WERI-Rb-1 (cell line): ENCODE measurements at regions not wholly inside any gene's neighbourhood (a gene's known extent, or its start where the extent isn't known, plus 50 kb on each side); places are given as distances from the start of the nearest gene placed in this dataset.
A peak's percentile ranks its signal among the peaks of the same experiment; 100 is the strongest.
"Not testable (repeated sequence)": the region's sequence is repeated elsewhere in the genome, so short reads cannot be mapped to it uniquely, and the experiment has no call there.

Experiments
- DNase-seq: peaks from one replicate; pipeline ENCODE4 v3.0.0-alpha.2; 2020
- H3K27ac ChIP-seq: fragments of 250-450 bp; sonication (Bioruptor Pico); 2 replicates; pipeline ENCODE4 v1.5.1; 2020; ENCODE audit warnings: mild to moderate bottlenecking, moderate library complexity
- H3K27me3 ChIP-seq: fragments of 250-450 bp; sonication (Bioruptor Pico); 2 replicates; pipeline ENCODE4 v1.5.1; 2021; ENCODE audit warnings: mild to moderate bottlenecking, low read depth, moderate library complexity; ENCODE audit not compliant: insufficient read depth, severe bottlenecking
- H3K36me3 ChIP-seq: fragments of 250-450 bp; sonication (Bioruptor Pico); 2 replicates; pipeline ENCODE4 v1.5.1; 2020; ENCODE audit warnings: mild to moderate bottlenecking, moderate library complexity
- H3K4me3 ChIP-seq: 2 replicates; pipeline ENCODE4 v1.5.1; 2011; ENCODE audit warnings: low read depth, mild to moderate bottlenecking, control low read depth, low read length
- H3K9me3 ChIP-seq: fragments of 250-450 bp; sonication (Bioruptor Pico); 2 replicates; pipeline ENCODE4 v1.5.1; 2021; ENCODE audit warnings: mild to moderate bottlenecking, moderate library complexity; ENCODE audit not compliant: severe bottlenecking
- TF ChIP-seq, protein P1 (sequence below): IDR thresholded peaks from 2 replicates; pipeline ENCODE4 v1.5.1; 2011; ENCODE audit warnings: low read depth, mild to moderate bottlenecking, control low read depth, inconsistent platforms, low read length

DNA sequence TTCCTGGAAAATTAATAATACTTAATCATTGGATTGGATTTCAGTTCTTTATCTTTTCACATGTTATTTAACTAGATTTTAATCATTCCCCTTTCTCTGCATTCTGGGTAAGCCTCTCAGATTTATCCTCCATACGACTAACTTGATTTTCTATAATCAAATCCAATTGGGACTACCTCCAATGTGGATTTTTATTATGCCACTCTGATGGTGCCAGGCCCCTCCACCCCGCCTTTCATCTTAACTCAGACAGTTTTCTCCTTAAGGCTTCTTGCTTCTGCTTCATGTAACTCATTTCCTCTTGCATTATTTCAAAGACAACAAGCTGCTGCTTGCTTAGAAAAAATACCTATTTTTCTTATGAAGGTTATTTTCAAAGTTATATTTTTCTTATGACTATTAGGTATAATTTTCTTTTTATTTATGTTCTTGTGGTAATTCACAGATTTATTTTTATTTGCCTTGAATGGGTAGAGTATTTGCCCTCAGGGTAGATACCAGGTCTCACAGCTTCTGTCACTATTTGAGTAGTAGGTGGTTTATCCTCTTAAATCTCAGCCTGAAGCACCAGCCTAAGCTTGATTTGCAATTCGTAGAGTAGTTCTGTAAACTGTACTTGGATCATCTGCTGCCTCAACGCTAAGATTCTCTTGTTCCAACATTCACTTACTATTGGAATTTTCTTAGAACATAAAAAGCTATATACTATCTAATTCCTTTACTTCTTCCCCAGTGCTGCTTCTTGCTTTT lies 659.0 kb upstream of the ARRDC3 start:
- no peaks in the 10 kb centered on the region for H3K9me3 ChIP-seq
- no peaks in the 10 kb centered on the region for H3K27me3 ChIP-seq
- no peak overlapping the region for H3K27ac ChIP-seq
- H3K36me3 ChIP-seq = no peaks in the 10 kb centered on the region
- DNase-seq = peak; percentile 15
- TF ChIP-seq, protein P1, sequence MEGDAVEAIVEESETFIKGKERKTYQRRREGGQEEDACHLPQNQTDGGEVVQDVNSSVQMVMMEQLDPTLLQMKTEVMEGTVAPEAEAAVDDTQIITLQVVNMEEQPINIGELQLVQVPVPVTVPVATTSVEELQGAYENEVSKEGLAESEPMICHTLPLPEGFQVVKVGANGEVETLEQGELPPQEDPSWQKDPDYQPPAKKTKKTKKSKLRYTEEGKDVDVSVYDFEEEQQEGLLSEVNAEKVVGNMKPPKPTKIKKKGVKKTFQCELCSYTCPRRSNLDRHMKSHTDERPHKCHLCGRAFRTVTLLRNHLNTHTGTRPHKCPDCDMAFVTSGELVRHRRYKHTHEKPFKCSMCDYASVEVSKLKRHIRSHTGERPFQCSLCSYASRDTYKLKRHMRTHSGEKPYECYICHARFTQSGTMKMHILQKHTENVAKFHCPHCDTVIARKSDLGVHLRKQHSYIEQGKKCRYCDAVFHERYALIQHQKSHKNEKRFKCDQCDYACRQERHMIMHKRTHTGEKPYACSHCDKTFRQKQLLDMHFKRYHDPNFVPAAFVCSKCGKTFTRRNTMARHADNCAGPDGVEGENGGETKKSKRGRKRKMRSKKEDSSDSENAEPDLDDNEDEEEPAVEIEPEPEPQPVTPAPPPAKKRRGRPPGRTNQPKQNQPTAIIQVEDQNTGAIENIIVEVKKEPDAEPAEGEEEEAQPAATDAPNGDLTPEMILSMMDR = no peak
- no peak overlapping the region for H3K4me3 ChIP-seq

- TF ChIP-seq, protein P1 = no peak
- Histone ChIP-seq H3K27ac (no peak overlapping the region), H3K36me3 (no peaks in the 10 kb centered on the region), H3K4me3 (no peak overlapping the region), H3K27me3 (no peaks in the 10 kb centered on the region), H3K9me3 (no peaks in the 10 kb centered on the region)
- DNase-seq = no peak
Observed at GRCh38 chr5:92041206-92041605, 658.1 kb upstream of the ARRDC3 start.

DNA sequence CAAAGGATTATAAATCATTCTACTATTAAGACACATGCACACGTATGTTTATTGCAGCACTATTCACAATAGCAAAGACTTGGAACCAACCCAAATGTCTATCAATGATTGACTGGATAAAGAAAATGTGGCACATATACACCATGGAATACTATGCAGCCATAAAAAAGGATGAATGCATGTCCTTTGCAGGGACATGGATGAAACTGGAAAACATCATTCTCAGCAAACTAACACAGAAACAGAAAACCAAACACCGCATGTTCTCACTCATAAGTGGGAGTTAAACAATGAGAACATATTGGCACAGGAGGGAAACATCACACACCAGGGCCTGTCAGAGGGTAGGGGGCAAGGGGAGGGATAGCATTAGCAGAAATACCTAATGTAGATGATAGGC lies 646.7 kb upstream of the ARRDC3 start:
- DNase-seq, H3K36me3 ChIP-seq, H3K27ac ChIP-seq, H3K4me3 ChIP-seq, H3K27me3 ChIP-seq, H3K9me3 ChIP-seq: not testable (repeated sequence)

DNA sequence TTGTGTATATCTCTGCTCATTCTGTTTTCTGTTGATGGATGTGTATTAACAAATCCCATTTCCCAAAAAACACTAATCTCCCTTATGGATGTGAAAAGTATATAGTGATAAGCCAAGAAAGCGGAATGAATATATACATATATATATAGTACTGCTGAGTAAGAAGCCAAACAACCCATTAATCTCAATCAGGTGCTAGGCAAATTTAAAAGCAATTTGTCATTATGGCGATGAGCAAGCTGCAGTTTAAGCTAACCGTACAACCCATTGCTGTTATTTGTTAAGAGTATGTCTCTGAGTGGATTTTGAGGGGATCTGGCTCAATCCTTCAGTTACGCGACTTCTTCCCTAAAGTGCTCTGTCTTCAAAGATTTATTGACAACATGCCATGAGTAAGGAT lies 640.4 kb upstream of the ARRDC3 start:
- H3K4me3 ChIP-seq = no peak overlapping the region
- no peaks in the 10 kb centered on the region for H3K27me3 ChIP-seq
- DNase-seq = peak; percentile 9
- H3K9me3 ChIP-seq = no peaks in the 10 kb centered on the region
- TF ChIP-seq, protein P1 = no peak
- H3K27ac ChIP-seq = peak overlapping the region; percentile 30; the same call in 1 of the 2 replicates
- no peaks in the 10 kb centered on the region for H3K36me3 ChIP-seq

DNA sequence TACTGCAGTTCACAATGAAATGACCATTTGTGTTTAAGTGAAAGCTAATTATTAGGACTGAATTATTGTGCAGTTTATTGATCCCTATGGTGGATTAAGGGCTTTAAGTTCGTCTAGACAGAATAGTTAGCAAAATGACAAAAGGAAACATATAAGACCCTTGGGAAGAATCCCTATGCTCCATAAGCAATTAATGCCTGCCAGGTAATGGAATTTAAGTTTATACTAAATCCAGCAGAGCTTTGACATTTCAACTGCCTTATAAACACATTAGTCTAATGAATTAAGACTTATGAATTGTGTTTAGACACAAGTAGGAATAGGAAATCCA lies 640.0 kb upstream of the ARRDC3 start:
- DNase-seq = no peak
- no peaks in the 10 kb centered on the region for H3K9me3 ChIP-seq
- TF ChIP-seq, protein P1 = no peak

GRCh38 chr5:92022415-92023140 lies 639.5 kb upstream of the ARRDC3 start:
- no peak for DNase-seq
- Histone ChIP-seq H3K27ac (no peak overlapping the region), H3K4me3 (no peak overlapping the region), H3K9me3 (no peaks in the 10 kb centered on the region), H3K36me3 (no peaks in the 10 kb centered on the region), H3K27me3 (no peaks in the 10 kb centered on the region)
- TF ChIP-seq, protein P1 = no peak

More for the DNA sequence above, 640.0 kb upstream of the ARRDC3 start:
- H3K36me3 ChIP-seq = no peaks in the 10 kb centered on the region
- no peak overlapping the region for H3K4me3 ChIP-seq
- no peaks in the 10 kb centered on the region for H3K27me3 ChIP-seq
- peak overlapping the region; percentile 30; the same call in 1 of the 2 replicates for H3K27ac ChIP-seq
